AG10803 (cell line): ENCODE measurements at regions not wholly inside any gene's neighbourhood (a gene's known extent, or its start where the extent isn't known, plus 50 kb on each side); places are given as distances from the start of the nearest gene placed in this dataset.

ENCODE experiments used
- DNase-seq: peaks from one replicate; pipeline ENCODE4 v3.0.0; 2010; ENCODE audit warnings: low read depth
- H3K4me3 ChIP-seq: 2 replicates; pipeline ENCODE4 v1.5.1; 2011; ENCODE audit warnings: mild to moderate bottlenecking, low read length, control low read depth
- TF ChIP-seq, protein P1 (sequence below): conservative IDR thresholded peaks from 2 replicates; pipeline ENCODE4 v1.5.1; 2011; ENCODE audit warnings: mild to moderate bottlenecking, low read length, control low read depth, inconsistent platforms

GRCh38 chr6:103184776-103185175, 1674.9 kb downstream of the HACE1 start:
- no peak for DNase-seq
- no peak overlapping the region for H3K4me3 ChIP-seq
- TF ChIP-seq, protein P1, sequence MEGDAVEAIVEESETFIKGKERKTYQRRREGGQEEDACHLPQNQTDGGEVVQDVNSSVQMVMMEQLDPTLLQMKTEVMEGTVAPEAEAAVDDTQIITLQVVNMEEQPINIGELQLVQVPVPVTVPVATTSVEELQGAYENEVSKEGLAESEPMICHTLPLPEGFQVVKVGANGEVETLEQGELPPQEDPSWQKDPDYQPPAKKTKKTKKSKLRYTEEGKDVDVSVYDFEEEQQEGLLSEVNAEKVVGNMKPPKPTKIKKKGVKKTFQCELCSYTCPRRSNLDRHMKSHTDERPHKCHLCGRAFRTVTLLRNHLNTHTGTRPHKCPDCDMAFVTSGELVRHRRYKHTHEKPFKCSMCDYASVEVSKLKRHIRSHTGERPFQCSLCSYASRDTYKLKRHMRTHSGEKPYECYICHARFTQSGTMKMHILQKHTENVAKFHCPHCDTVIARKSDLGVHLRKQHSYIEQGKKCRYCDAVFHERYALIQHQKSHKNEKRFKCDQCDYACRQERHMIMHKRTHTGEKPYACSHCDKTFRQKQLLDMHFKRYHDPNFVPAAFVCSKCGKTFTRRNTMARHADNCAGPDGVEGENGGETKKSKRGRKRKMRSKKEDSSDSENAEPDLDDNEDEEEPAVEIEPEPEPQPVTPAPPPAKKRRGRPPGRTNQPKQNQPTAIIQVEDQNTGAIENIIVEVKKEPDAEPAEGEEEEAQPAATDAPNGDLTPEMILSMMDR, result no peak

- no peak overlapping the region for H3K4me3 ChIP-seq
- TF ChIP-seq, protein P1, result no peak
- DNase-seq, result no peak
Observed at GRCh38 chr6:103183831-103184411, 1675.8 kb downstream of the HACE1 start.

GRCh38 chr6:103178193-103178592, 1681.5 kb downstream of the HACE1 start:
- TF ChIP-seq, protein P1, result no peak

DNA sequence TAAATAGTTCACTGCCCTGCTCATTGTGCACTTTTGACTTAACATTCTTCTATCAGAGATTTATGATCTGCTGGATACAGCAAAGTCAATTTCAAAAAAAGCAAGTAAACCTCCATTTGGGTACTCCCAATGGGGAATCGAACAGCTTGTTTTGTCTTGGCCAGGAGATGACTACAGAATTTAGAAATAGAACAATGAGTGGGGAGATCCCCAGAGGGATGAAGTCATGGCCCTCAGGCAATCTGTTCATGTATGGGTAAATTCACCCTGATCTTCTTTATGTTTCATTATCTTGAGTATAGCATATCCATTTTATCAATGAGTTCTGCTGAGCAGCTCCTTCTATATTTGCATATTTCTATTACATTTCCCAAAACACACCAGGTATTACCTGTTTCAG, 1681.9 kb downstream of the HACE1 start:
- TF ChIP-seq, protein P1, result no peak
- no peak for DNase-seq

More at GRCh38 chr6:103178193-103178592, 1681.5 kb downstream of the HACE1 start:
- no peak overlapping the region for H3K4me3 ChIP-seq
- DNase-seq, result no peak

GRCh38 chr6:103175056-103175455, 1684.7 kb downstream of the HACE1 start:
- TF ChIP-seq, protein P1, result no peak
- H3K4me3 ChIP-seq, result no peak overlapping the region
- no peak for DNase-seq

More for the DNA sequence above, 1681.9 kb downstream of the HACE1 start:
- no peak overlapping the region for H3K4me3 ChIP-seq

DNA sequence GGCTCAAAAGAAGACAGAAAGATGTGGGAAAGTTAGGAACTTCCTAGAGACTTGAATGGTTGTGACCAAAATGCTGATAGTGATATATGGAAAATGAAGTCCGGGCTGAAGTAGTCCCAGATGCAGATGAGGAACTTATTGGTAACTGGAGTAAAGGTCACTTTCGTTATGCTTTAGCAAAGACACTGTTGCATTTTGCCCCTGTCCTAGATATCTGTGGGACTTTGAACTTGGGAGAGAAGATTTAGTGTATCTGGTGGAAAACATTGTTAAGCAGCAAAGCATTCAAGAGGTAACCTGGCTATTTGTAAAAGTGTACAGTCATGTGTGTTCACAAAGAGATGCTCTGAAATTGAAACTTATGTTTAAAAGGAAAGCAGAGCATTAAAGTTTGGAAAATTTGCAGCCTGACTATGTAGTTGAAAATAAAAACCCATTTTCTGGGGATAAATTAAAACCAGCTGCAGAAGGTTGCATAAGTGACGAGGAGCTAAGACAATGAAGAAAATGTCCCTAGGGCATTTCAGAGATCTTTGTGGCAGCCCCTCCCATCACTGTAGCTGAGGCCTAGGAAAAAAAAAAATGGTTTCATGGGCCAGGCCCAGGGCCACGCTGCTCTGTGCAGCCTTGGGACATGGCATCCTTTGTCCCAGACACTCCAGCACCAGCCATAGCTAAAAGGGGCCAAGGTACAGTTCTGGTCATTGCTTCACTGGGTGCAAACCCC, 1692.2 kb downstream of the HACE1 start:
- TF ChIP-seq, protein P1, result no peak
- DNase-seq, result no peak
- H3K4me3 ChIP-seq, result no peak overlapping the region
